ENCODE measurements at regions not wholly inside any gene's neighbourhood (a gene's known extent, or its start where the extent isn't known, plus 50 kb on each side); places are given as distances from the start of the nearest gene placed in this dataset.

- Histone ChIP-seq H3K36me3 (ENCODE audit: control insufficient read depth in 2 of 2, extremely low read depth in 1 of 2, insufficient read depth in 2 of 2, low read length in 2 of 2) (no peaks in the 10 kb centered on the region), H3K9me3 (ENCODE audit: control insufficient read depth, low read depth, low read length) (peaks cover 3% of the 10 kb centered on the region), H2AFZ (ENCODE audit: control insufficient read depth, low read length) (no peak overlapping the region), H3K27me3 (ENCODE audit: control insufficient read depth, extremely low read depth, insufficient read depth, low read length) (no peaks in the 10 kb centered on the region), H3K4me2 (ENCODE audit: control insufficient read depth, extremely low read depth, insufficient read depth, low read depth, low read length) (no peak overlapping the region), H3K79me2 (ENCODE audit: control insufficient read depth, insufficient read depth, low read length) (no peaks in the 10 kb centered on the region), H3K9me1 (ENCODE audit: control insufficient read depth, extremely low read depth, insufficient read depth, low read length) (no peaks in the 10 kb centered on the region), H3K4me3 (ENCODE audit: control insufficient read depth in 2 of 3, extremely low read depth in 1 of 3, insufficient read depth in 2 of 3, low read depth in 1 of 3, low read length in 3 of 3) (no peak overlapping the region), H3K4me1 (ENCODE audit: control insufficient read depth, extremely low read depth, insufficient read depth, low read length) (no peaks in the 10 kb centered on the region), H4K20me1 (ENCODE audit: control insufficient read depth, extremely low read depth, insufficient read depth, low read length) (no peaks in the 10 kb centered on the region), H3K9ac (ENCODE audit: control insufficient read depth, extremely low read depth, insufficient read depth, low read length) (no peak overlapping the region), H3K27ac (ENCODE audit: control insufficient read depth, insufficient read depth, low read length) (no peak overlapping the region)
- TF ChIP-seq, protein P1, sequence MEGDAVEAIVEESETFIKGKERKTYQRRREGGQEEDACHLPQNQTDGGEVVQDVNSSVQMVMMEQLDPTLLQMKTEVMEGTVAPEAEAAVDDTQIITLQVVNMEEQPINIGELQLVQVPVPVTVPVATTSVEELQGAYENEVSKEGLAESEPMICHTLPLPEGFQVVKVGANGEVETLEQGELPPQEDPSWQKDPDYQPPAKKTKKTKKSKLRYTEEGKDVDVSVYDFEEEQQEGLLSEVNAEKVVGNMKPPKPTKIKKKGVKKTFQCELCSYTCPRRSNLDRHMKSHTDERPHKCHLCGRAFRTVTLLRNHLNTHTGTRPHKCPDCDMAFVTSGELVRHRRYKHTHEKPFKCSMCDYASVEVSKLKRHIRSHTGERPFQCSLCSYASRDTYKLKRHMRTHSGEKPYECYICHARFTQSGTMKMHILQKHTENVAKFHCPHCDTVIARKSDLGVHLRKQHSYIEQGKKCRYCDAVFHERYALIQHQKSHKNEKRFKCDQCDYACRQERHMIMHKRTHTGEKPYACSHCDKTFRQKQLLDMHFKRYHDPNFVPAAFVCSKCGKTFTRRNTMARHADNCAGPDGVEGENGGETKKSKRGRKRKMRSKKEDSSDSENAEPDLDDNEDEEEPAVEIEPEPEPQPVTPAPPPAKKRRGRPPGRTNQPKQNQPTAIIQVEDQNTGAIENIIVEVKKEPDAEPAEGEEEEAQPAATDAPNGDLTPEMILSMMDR (optimal IDR thresholded peaks at IDR 0.05 in 1 of 3, IDR thresholded peaks at IDR 0.05 in 1 of 3, conservative IDR thresholded peaks at IDR 0.05 in 1 of 3; ENCODE audit: extremely low read depth in 1 of 3, insufficient read depth in 2 of 3, low read length in 3 of 3) = no peak
- no peak for TF ChIP-seq EZH2 (IDR thresholded peaks at IDR 0.05; ENCODE audit: low read length)
- FAIRE-seq (no peak), DNase-seq (ENCODE audit: low read depth, low spot score) (no peak)
- dilution Hi-C loops (cut with MboI; ENCODE audit: extremely low pct_ligation_motif_present, low sequenced_read_pairs) = no loop called here
Observed at GRCh38 chr16:5447734-5448133, 350.1 kb upstream of the EEF2KMT start.

DNA sequence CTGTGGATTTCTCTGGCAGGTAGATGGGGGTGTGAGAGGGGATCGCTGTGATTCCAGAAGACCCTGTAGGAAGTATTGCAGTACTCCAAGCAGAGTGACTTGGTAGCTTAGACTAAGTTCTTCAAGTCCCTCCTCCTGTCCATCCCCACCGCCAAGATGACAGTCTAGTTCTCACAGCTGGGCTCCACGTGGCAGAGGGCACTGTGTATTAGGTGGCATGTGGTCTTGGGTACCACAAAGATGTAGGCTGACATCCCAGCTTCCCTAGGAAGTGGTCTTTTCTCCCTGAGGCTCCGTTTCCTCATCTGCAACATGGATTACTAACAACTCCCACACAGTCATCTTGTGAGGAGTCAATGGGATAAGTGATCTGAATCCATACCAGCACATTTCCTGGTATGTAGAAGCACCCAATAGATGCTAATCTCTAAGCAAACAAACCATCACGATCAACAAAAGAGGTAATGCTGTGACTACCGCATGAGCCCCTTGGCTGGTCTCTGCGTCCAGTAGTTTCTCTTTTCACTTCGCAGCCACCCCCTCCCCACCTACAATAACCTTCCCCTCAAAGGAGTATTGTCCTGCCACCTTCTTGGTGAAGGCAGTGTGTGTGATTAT is 349.1 kb upstream of the EEF2KMT start:
- H3K4me2 ChIP-seq (ENCODE audit: control insufficient read depth, extremely low read depth, insufficient read depth, low read depth, low read length) = no peak overlapping the region

More for the DNA sequence above, 349.1 kb upstream of the EEF2KMT start:
- H3K27ac ChIP-seq (ENCODE audit: control insufficient read depth, insufficient read depth, low read length) = no peak overlapping the region
- dilution Hi-C loops (cut with MboI; ENCODE audit: extremely low pct_ligation_motif_present, low sequenced_read_pairs) = no loop called here
- peaks cover 3% of the 10 kb centered on the region for H3K9me3 ChIP-seq (ENCODE audit: control insufficient read depth, low read depth, low read length)
- no peak overlapping the region for H2AFZ ChIP-seq (ENCODE audit: control insufficient read depth, low read length)
- H3K4me1 ChIP-seq (ENCODE audit: control insufficient read depth, extremely low read depth, insufficient read depth, low read length) = no peaks in the 10 kb centered on the region
- TF ChIP-seq, protein P1 (optimal IDR thresholded peaks at IDR 0.05 in 1 of 3, IDR thresholded peaks at IDR 0.05 in 1 of 3, conservative IDR thresholded peaks at IDR 0.05 in 1 of 3; ENCODE audit: extremely low read depth in 1 of 3, insufficient read depth in 2 of 3, low read length in 3 of 3) = no peak
- no peak for TF ChIP-seq EZH2 (IDR thresholded peaks at IDR 0.05; ENCODE audit: low read length)
- H3K79me2 ChIP-seq (ENCODE audit: control insufficient read depth, insufficient read depth, low read length) = no peaks in the 10 kb centered on the region
- H3K9ac ChIP-seq (ENCODE audit: control insufficient read depth, extremely low read depth, insufficient read depth, low read length) = no peak overlapping the region
- H3K36me3 ChIP-seq (ENCODE audit: control insufficient read depth in 2 of 2, extremely low read depth in 1 of 2, insufficient read depth in 2 of 2, low read length in 2 of 2) = no peaks in the 10 kb centered on the region
- DNase-seq (ENCODE audit: low read depth, low spot score) (no peak), FAIRE-seq (no peak)
- H4K20me1 ChIP-seq (ENCODE audit: control insufficient read depth, extremely low read depth, insufficient read depth, low read length) = no peaks in the 10 kb centered on the region
- H3K27me3 ChIP-seq (ENCODE audit: control insufficient read depth, extremely low read depth, insufficient read depth, low read length) = no peaks in the 10 kb centered on the region
- H3K9me1 ChIP-seq (ENCODE audit: control insufficient read depth, extremely low read depth, insufficient read depth, low read length) = no peaks in the 10 kb centered on the region
- H3K4me3 ChIP-seq (ENCODE audit: control insufficient read depth in 2 of 3, extremely low read depth in 1 of 3, insufficient read depth in 2 of 3, low read depth in 1 of 3, low read length in 3 of 3) = no peak overlapping the region

Measured in keratinocyte (primary cell).